PC-3 (cell line): ENCODE measurements at regions not wholly inside any gene's neighbourhood (a gene's known extent, or its start where the extent isn't known, plus 50 kb on each side); places are given as distances from the start of the nearest gene placed in this dataset.

ENCODE experiments used
- EZH2 ChIP-seq: fragments of 300-600 bp; sonication (generic); IDR thresholded peaks from one replicate; pipeline ENCODE4 v1.6.1; 2017; ENCODE audit warnings: antibody characterized with exemption, mild to moderate bottlenecking, low read length; ENCODE audit not compliant: unreplicated experiment
- TF ChIP-seq, protein P1 (sequence below): fragments of 300-600 bp; sonication (generic); conservative IDR thresholded peaks from 2 replicates; pipeline ENCODE4 v1.5.1; 2017; ENCODE audit warnings: antibody characterized with exemption, low read depth, mild to moderate bottlenecking, low read length

DNA sequence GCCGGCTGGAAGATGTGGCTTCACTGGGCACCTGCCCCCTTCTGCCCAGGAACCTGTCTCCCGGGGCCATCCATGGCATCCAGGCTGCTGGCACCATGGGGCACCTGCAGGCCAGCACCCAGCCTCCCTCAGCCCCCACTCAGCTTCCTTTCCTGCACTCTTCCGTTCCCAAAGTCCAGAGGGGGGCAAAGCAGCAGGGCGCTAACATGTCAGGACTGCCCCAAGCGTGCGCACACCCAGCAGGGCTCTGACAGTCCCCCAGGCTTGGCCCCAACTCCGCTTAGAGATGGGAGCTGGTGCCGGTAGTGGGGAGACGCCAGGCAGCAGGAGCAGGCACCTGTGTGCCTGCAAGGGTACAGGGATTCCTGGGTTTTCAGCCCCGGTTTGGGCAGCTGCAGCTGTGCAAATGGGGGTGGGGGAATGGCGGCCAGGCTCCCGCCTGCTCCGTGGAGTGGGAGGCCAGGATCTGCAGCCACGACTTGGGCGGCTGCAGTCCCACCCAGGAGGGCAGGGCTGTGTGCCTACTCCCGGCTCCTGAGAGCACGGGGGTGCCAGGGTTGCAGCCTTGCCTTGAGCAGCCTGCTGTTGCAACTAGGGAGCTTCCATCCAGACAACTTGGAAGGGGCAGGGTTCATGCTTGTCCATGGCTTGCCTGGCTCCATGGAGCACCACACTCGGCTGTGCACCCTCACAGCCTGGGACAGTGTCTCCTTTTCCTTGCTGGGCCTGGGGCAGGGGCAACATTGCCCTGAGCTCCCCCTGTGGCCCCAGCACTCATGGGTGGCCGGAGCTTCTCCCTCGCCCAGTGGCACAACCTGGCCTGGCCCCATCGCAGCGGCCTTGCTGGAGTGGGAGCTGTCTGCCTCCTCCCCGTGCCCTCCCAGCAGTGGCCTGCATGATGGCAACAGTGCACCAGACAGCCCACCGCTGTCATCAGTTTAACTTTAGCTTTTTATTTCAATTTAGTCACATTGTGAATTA, 561.1 kb downstream of the MTRR start:
- TF ChIP-seq, protein P1, sequence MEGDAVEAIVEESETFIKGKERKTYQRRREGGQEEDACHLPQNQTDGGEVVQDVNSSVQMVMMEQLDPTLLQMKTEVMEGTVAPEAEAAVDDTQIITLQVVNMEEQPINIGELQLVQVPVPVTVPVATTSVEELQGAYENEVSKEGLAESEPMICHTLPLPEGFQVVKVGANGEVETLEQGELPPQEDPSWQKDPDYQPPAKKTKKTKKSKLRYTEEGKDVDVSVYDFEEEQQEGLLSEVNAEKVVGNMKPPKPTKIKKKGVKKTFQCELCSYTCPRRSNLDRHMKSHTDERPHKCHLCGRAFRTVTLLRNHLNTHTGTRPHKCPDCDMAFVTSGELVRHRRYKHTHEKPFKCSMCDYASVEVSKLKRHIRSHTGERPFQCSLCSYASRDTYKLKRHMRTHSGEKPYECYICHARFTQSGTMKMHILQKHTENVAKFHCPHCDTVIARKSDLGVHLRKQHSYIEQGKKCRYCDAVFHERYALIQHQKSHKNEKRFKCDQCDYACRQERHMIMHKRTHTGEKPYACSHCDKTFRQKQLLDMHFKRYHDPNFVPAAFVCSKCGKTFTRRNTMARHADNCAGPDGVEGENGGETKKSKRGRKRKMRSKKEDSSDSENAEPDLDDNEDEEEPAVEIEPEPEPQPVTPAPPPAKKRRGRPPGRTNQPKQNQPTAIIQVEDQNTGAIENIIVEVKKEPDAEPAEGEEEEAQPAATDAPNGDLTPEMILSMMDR = no peak
- TF ChIP-seq EZH2 = no peak
